ENCODE measurements at regions not wholly inside any gene's neighbourhood (a gene's known extent, or its start where the extent isn't known, plus 50 kb on each side); places are given as distances from the start of the nearest gene placed in this dataset.
"Not testable (repeated sequence)": the region's sequence is repeated elsewhere in the genome, so short reads cannot be mapped to it uniquely, and the experiment has no call there.

GRCh38 chrX:22859642-22860041, 140.1 kb upstream of the DDX53 start:
- Histone ChIP-seq H3K9ac (ENCODE audit: low read length) (no peak overlapping the region), H3K9me3 (ENCODE audit: low read length) (no peaks in the 10 kb centered on the region), H3K27ac (ENCODE audit: low read length) (no peak overlapping the region), H3F3A (ENCODE audit: insufficient read depth, low read length, poor library complexity, severe bottlenecking) (no peaks in the 10 kb centered on the region), H4K20me1 (ENCODE audit: insufficient read depth) (no peaks in the 10 kb centered on the region), H3K4me2 (ENCODE audit: low read length) (no peak overlapping the region), H3K79me2 (replicated peaks; ENCODE audit: insufficient read depth, low read length) (no peaks in the 10 kb centered on the region), H3K27me3 (ENCODE audit: insufficient read depth, low read depth, low read length) (no peaks in the 10 kb centered on the region), H3K4me3 (ENCODE audit: low read length) (no peak overlapping the region), H3K36me3 (ENCODE audit: insufficient read depth, low read length) (no peaks in the 10 kb centered on the region), H2AFZ (ENCODE audit: low read depth, low read length) (no peak overlapping the region), H3K9me2 (ENCODE audit: insufficient read depth, low read length) (no peaks in the 10 kb centered on the region)
- TF ChIP-seq TAF1 (IDR thresholded peaks at IDR 0.05; ENCODE audit: low read depth) (no peak), EP300 (conservative IDR thresholded peaks at IDR 0.05; ENCODE audit: poor library complexity, severe bottlenecking) (no peak), POLR2AphosphoS5 (IDR thresholded peaks at IDR 0.05) (no peak), EZH2 (IDR thresholded peaks at IDR 0.05; ENCODE audit: borderline replicate concordance, insufficient read depth, low read length, poor library complexity, severe bottlenecking) (no peak), CTCF (IDR thresholded peaks at IDR 0.05; ENCODE audit: poor library complexity, severe bottlenecking) (no peak), REST (IDR thresholded peaks at IDR 0.05; ENCODE audit: borderline replicate concordance) (no peak), SMC3 (conservative IDR thresholded peaks at IDR 0.05; ENCODE audit: poor library complexity) (no peak), RAD21 (conservative IDR thresholded peaks at IDR 0.05) (no peak), MXI1 (conservative IDR thresholded peaks at IDR 0.05; ENCODE audit: poor library complexity, severe bottlenecking) (no peak)

- not testable (repeated sequence) for H3K79me2 ChIP-seq (replicated peaks; ENCODE audit: insufficient read depth, low read length); H3K9me3 ChIP-seq (ENCODE audit: low read length); H4K20me1 ChIP-seq (ENCODE audit: insufficient read depth); H2AFZ ChIP-seq (ENCODE audit: low read depth, low read length); H3F3A ChIP-seq (ENCODE audit: insufficient read depth, low read length, poor library complexity, severe bottlenecking); H3K4me3 ChIP-seq (ENCODE audit: low read length); H3K9ac ChIP-seq (ENCODE audit: low read length); H3K36me3 ChIP-seq (ENCODE audit: insufficient read depth, low read length); H3K27ac ChIP-seq (ENCODE audit: low read length); H3K4me2 ChIP-seq (ENCODE audit: low read length); H3K27me3 ChIP-seq (ENCODE audit: insufficient read depth, low read depth, low read length); H3K9me2 ChIP-seq (ENCODE audit: insufficient read depth, low read length)
Measured at GRCh38 chrX:22866801-22867200, 133.0 kb upstream of the DDX53 start.

- Histone ChIP-seq H3K4me2 (ENCODE audit: low read length) (no peak overlapping the region), H2AFZ (ENCODE audit: low read depth, low read length) (no peak overlapping the region), H3K79me2 (replicated peaks; ENCODE audit: insufficient read depth, low read length) (no peaks in the 10 kb centered on the region), H4K20me1 (ENCODE audit: insufficient read depth) (no peaks in the 10 kb centered on the region), H3K27me3 (ENCODE audit: insufficient read depth, low read depth, low read length) (no peaks in the 10 kb centered on the region), H3K36me3 (ENCODE audit: insufficient read depth, low read length) (no peaks in the 10 kb centered on the region), H3K4me3 (ENCODE audit: low read length) (no peak overlapping the region), H3F3A (ENCODE audit: insufficient read depth, low read length, poor library complexity, severe bottlenecking) (no peaks in the 10 kb centered on the region), H3K9me2 (ENCODE audit: insufficient read depth, low read length) (no peaks in the 10 kb centered on the region), H3K9ac (ENCODE audit: low read length) (no peak overlapping the region), H3K27ac (ENCODE audit: low read length) (no peak overlapping the region), H3K9me3 (ENCODE audit: low read length) (no peaks in the 10 kb centered on the region)
- TF ChIP-seq EZH2 (IDR thresholded peaks at IDR 0.05; ENCODE audit: borderline replicate concordance, insufficient read depth, low read length, poor library complexity, severe bottlenecking): no peak
- no peak for TF ChIP-seq REST (IDR thresholded peaks at IDR 0.05; ENCODE audit: borderline replicate concordance)
- TF ChIP-seq POLR2AphosphoS5 (IDR thresholded peaks at IDR 0.05): no peak
- TF ChIP-seq TAF1 (IDR thresholded peaks at IDR 0.05; ENCODE audit: low read depth): no peak
- no peak for TF ChIP-seq SMC3 (conservative IDR thresholded peaks at IDR 0.05; ENCODE audit: poor library complexity)
- TF ChIP-seq CTCF (IDR thresholded peaks at IDR 0.05; ENCODE audit: poor library complexity, severe bottlenecking): no peak
- TF ChIP-seq EP300 (conservative IDR thresholded peaks at IDR 0.05; ENCODE audit: poor library complexity, severe bottlenecking): no peak
- TF ChIP-seq RAD21 (conservative IDR thresholded peaks at IDR 0.05): no peak
- TF ChIP-seq MXI1 (conservative IDR thresholded peaks at IDR 0.05; ENCODE audit: poor library complexity, severe bottlenecking): no peak
Measured at GRCh38 chrX:22882543-22882942, 117.2 kb upstream of the DDX53 start.

All from neural cell (in vitro differentiated cells).